HL-60 (cell line): ENCODE measurements at regions not wholly inside any gene's neighbourhood (a gene's known extent, or its start where the extent isn't known, plus 50 kb on each side); places are given as distances from the start of the nearest gene placed in this dataset.

ENCODE experiments used
- DNase-seq, 2 experiments: peaks; one replicate each; pipeline ENCODE4 v3.0.0-alpha.2; 2010 to 2020; ENCODE audit warnings: low read depth in 1 of 2, low spot score in 1 of 2
- H3K27ac ChIP-seq: fragments of 250-450 bp; sonication (Bioruptor Pico); replicated peaks from 2 replicates; pipeline ENCODE4 v1.5.1; 2020; ENCODE audit warnings: mild to moderate bottlenecking, moderate library complexity
- H3K27me3 ChIP-seq: fragments of 250-450 bp; sonication (Bioruptor Pico); 2 replicates; pipeline ENCODE4 v1.5.1; 2021; ENCODE audit warnings: mild to moderate bottlenecking, moderate library complexity; ENCODE audit not compliant: insufficient read depth, poor library complexity, severe bottlenecking
- H3K4me3 ChIP-seq: replicated peaks from 2 replicates; pipeline ENCODE4 v1.5.1; 2011; ENCODE audit warnings: mild to moderate bottlenecking, control low read depth, low read length; ENCODE audit not compliant: insufficient read depth
- GABPA ChIP-seq: IDR thresholded peaks from 2 replicates; pipeline ENCODE4 v1.6.1; 2012; ENCODE audit warnings: low read depth
- POLR2AphosphoS5 ChIP-seq: IDR thresholded peaks from 2 replicates; pipeline ENCODE4 v1.6.1; 2012; ENCODE audit warnings: low read depth
- SPI1 ChIP-seq: IDR thresholded peaks from 2 replicates; pipeline ENCODE4 v1.6.1; 2012; ENCODE audit warnings: low read depth, mild to moderate bottlenecking, borderline replicate concordance
- TF ChIP-seq, protein P1 (sequence below): IDR thresholded peaks from one replicate; pipeline ENCODE4 v1.5.1; 2011; ENCODE audit warnings: low read length, control low read depth, inconsistent platforms; ENCODE audit not compliant: insufficient read depth
- TF ChIP-seq, protein P2 (sequence below): IDR thresholded peaks from 2 replicates; pipeline ENCODE4 v1.6.1; 2012; ENCODE audit warnings: low read depth; ENCODE audit not compliant: insufficient replicate concordance

GRCh38 chr2:120857422-120857821, 121.8 kb downstream of the GLI2 start:
- no peak overlapping the region for H3K4me3 ChIP-seq
- TF ChIP-seq GABPA, result no peak
- TF ChIP-seq SPI1, result no peak
- TF ChIP-seq, protein P1, sequence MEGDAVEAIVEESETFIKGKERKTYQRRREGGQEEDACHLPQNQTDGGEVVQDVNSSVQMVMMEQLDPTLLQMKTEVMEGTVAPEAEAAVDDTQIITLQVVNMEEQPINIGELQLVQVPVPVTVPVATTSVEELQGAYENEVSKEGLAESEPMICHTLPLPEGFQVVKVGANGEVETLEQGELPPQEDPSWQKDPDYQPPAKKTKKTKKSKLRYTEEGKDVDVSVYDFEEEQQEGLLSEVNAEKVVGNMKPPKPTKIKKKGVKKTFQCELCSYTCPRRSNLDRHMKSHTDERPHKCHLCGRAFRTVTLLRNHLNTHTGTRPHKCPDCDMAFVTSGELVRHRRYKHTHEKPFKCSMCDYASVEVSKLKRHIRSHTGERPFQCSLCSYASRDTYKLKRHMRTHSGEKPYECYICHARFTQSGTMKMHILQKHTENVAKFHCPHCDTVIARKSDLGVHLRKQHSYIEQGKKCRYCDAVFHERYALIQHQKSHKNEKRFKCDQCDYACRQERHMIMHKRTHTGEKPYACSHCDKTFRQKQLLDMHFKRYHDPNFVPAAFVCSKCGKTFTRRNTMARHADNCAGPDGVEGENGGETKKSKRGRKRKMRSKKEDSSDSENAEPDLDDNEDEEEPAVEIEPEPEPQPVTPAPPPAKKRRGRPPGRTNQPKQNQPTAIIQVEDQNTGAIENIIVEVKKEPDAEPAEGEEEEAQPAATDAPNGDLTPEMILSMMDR, result no peak
- TF ChIP-seq, protein P2, sequence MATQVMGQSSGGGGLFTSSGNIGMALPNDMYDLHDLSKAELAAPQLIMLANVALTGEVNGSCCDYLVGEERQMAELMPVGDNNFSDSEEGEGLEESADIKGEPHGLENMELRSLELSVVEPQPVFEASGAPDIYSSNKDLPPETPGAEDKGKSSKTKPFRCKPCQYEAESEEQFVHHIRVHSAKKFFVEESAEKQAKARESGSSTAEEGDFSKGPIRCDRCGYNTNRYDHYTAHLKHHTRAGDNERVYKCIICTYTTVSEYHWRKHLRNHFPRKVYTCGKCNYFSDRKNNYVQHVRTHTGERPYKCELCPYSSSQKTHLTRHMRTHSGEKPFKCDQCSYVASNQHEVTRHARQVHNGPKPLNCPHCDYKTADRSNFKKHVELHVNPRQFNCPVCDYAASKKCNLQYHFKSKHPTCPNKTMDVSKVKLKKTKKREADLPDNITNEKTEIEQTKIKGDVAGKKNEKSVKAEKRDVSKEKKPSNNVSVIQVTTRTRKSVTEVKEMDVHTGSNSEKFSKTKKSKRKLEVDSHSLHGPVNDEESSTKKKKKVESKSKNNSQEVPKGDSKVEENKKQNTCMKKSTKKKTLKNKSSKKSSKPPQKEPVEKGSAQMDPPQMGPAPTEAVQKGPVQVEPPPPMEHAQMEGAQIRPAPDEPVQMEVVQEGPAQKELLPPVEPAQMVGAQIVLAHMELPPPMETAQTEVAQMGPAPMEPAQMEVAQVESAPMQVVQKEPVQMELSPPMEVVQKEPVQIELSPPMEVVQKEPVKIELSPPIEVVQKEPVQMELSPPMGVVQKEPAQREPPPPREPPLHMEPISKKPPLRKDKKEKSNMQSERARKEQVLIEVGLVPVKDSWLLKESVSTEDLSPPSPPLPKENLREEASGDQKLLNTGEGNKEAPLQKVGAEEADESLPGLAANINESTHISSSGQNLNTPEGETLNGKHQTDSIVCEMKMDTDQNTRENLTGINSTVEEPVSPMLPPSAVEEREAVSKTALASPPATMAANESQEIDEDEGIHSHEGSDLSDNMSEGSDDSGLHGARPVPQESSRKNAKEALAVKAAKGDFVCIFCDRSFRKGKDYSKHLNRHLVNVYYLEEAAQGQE, result no peak
- TF ChIP-seq POLR2AphosphoS5, result no peak
- H3K27me3 ChIP-seq, result peaks cover 5% of the 10 kb centered on the region
- DNase-seq, result no peak
- no peak overlapping the region for H3K27ac ChIP-seq

DNA sequence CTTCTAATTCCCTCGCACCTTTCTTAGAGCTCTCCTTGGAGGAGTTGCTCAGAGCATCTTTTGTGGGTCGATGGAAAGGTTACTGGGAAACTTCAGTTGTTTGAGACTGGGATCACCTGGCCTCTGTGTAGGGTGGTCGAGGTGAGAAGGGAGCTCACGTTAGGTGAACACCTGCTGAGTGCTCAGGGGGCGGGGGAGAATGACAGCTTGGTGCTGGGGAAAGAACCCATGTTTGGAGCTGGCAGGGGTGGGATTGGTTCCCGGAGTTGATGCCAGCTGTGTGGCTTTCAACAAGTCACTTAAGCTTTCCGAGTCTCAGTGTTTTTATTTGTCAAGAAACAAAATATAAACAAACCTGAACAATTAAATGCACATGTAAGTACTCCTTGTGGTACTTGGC, 122.3 kb downstream of the GLI2 start:
- no peak overlapping the region for H3K4me3 ChIP-seq
- TF ChIP-seq POLR2AphosphoS5 (no peak), SPI1 (no peak), GABPA (no peak)
- TF ChIP-seq, protein P1, result no peak
- TF ChIP-seq, protein P2, result no peak
- H3K27me3 ChIP-seq, result peaks cover 5% of the 10 kb centered on the region
- no peak for DNase-seq
- no peak overlapping the region for H3K27ac ChIP-seq

- H3K27me3 ChIP-seq, result peaks cover 5% of the 10 kb centered on the region
- no peak for DNase-seq
- no peak overlapping the region for H3K27ac ChIP-seq
- TF ChIP-seq SPI1 (no peak), POLR2AphosphoS5 (no peak), GABPA (no peak)
- TF ChIP-seq, protein P2, result no peak
- TF ChIP-seq, protein P1, result no peak
- H3K4me3 ChIP-seq, result no peak overlapping the region
Measured at GRCh38 chr2:120858361-120859106, 122.9 kb downstream of the GLI2 start.
